Testis (tissue), 2 donors: ENCODE measurements at regions not wholly inside any gene's neighbourhood (a gene's known extent, or its start where the extent isn't known, plus 50 kb on each side); places are given as distances from the start of the nearest gene placed in this dataset.
"Not testable (repeated sequence)": the region's sequence is repeated elsewhere in the genome, so short reads cannot be mapped to it uniquely, and the experiment has no call there.

Source experiments
- CTCF ChIP-seq, 3 experiments: fragments of 450-650 bp in 2 of 3; fragments of 200-600 bp in 1 of 3; sonication (generic) in 1 of 3; IDR thresholded peaks; one replicate each; pipeline ENCODE4 v1.5.1; 2016 to 2019; ENCODE audit warnings: antibody characterized with exemption in 3 of 3, mild to moderate bottlenecking in 2 of 3, moderate library complexity in 1 of 3
- POLR2A ChIP-seq: fragments of 450-650 bp; IDR thresholded peaks from one replicate; pipeline ENCODE4 v1.6.1; 2017; ENCODE audit warnings: antibody characterized with exemption, mild to moderate bottlenecking, moderate library complexity

DNA sequence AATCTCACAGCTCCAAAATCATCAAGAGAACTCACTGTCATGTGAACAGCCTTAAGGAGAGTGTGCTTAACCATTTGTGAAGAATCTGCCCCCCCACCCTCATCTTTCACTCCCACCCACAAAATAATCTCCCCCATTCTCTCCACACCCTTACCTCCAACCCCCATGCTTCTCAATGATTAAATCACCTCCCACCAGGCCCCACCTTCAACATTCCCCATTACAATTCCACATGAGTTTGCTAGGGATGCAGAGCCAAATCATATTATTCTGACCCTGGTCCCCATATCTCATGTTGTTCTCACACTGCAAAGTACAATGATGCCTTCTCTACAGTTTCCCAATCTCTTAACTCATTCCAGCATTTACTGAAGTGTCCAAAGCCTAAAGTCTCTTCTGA, 232.9 kb downstream of the CWH43 start:
- TF ChIP-seq CTCF (IDR thresholded peaks at IDR 0.05); POLR2A: not testable (repeated sequence)
